NB4 (cell line): ENCODE measurements at regions not wholly inside any gene's neighbourhood (a gene's known extent, or its start where the extent isn't known, plus 50 kb on each side); places are given as distances from the start of the nearest gene placed in this dataset.

ENCODE experiments used
- POLR2A ChIP-seq: IDR thresholded peaks from 2 replicates; pipeline ENCODE4 v1.6.1; 2011; ENCODE audit warnings: mild to moderate bottlenecking; ENCODE audit not compliant: insufficient read length; ENCODE audit errors: extremely low read depth
- TF ChIP-seq, protein P1 (sequence below): IDR thresholded peaks from one replicate; pipeline ENCODE4 v1.5.1; 2012; ENCODE audit warnings: low read depth, low read length
- TF ChIP-seq, protein P2 (sequence below): IDR thresholded peaks from 2 replicates; pipeline ENCODE4 v1.6.1; 2011; ENCODE audit warnings: low read depth, low read length

DNA sequence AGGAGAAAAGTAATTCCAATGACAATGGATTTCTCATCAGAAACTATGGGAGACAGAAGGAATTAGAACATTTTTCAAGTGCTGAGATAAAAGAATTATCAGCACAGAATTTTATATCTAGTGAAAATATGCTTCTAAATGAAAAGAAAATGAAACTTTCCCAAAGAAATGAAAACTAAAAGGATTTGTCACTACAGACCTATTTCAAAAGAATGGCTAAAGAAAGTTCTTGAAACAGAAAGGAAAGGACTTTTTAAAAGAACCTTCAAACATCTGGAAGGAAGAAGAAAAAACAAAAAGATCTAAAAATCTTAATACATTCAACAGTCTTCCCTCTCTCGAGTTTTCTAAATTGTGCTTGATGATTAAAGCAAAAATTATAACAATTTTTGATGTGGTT, 255.4 kb downstream of the FAM76B start:
- no peak for TF ChIP-seq POLR2A
- TF ChIP-seq, protein P1, sequence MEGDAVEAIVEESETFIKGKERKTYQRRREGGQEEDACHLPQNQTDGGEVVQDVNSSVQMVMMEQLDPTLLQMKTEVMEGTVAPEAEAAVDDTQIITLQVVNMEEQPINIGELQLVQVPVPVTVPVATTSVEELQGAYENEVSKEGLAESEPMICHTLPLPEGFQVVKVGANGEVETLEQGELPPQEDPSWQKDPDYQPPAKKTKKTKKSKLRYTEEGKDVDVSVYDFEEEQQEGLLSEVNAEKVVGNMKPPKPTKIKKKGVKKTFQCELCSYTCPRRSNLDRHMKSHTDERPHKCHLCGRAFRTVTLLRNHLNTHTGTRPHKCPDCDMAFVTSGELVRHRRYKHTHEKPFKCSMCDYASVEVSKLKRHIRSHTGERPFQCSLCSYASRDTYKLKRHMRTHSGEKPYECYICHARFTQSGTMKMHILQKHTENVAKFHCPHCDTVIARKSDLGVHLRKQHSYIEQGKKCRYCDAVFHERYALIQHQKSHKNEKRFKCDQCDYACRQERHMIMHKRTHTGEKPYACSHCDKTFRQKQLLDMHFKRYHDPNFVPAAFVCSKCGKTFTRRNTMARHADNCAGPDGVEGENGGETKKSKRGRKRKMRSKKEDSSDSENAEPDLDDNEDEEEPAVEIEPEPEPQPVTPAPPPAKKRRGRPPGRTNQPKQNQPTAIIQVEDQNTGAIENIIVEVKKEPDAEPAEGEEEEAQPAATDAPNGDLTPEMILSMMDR, result no peak
- TF ChIP-seq, protein P2, sequence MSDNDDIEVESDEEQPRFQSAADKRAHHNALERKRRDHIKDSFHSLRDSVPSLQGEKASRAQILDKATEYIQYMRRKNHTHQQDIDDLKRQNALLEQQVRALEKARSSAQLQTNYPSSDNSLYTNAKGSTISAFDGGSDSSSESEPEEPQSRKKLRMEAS, result no peak
